IMR-90 (cell line): ENCODE measurements at regions not wholly inside any gene's neighbourhood (a gene's known extent, or its start where the extent isn't known, plus 50 kb on each side); places are given as distances from the start of the nearest gene placed in this dataset.

Experiments
- BHLHE40 ChIP-seq: fragments of 150-350 bp; IDR thresholded peaks from 2 replicates; pipeline ENCODE4 v1.6.1; 2016; ENCODE audit warnings: mild to moderate bottlenecking, low read depth, low read length
- CEBPB ChIP-seq: IDR thresholded peaks from 2 replicates; pipeline ENCODE4 v1.6.1; 2012; ENCODE audit warnings: low read depth, low read length, improper control_type of control experiment
- CHD1 ChIP-seq: IDR thresholded peaks from 2 replicates; pipeline ENCODE4 v1.6.1; 2012; ENCODE audit warnings: low read depth, low read length, improper control_type of control experiment
- CTCF ChIP-seq: conservative IDR thresholded peaks from 2 replicates; pipeline ENCODE4 v1.5.1; 2012; ENCODE audit warnings: mild to moderate bottlenecking, low read depth, low read length, improper control_type of control experiment
- MAFK ChIP-seq: IDR thresholded peaks from 2 replicates; pipeline ENCODE4 v1.6.1; 2012; ENCODE audit warnings: low read depth, low read length, improper control_type of control experiment
- MAZ ChIP-seq: IDR thresholded peaks from 2 replicates; pipeline ENCODE4 v1.6.1; 2012; ENCODE audit warnings: low read depth, mild to moderate bottlenecking, low read length, improper control_type of control experiment, moderate library complexity, borderline replicate concordance
- MXI1 ChIP-seq: IDR thresholded peaks from 2 replicates; pipeline ENCODE4 v1.6.1; 2012; ENCODE audit warnings: low read depth, mild to moderate bottlenecking, low read length, moderate library complexity, borderline replicate concordance
- POLR2A ChIP-seq: IDR thresholded peaks from 2 replicates; pipeline ENCODE4 v1.6.1; 2012; ENCODE audit warnings: mild to moderate bottlenecking, low read depth, low read length
- RAD21 ChIP-seq: IDR thresholded peaks from 2 replicates; pipeline ENCODE4 v1.6.1; 2012; ENCODE audit warnings: low read length, improper control_type of control experiment
- RCOR1 ChIP-seq: IDR thresholded peaks from 2 replicates; pipeline ENCODE4 v1.6.1; 2012; ENCODE audit warnings: mild to moderate bottlenecking, low read length, improper control_type of control experiment; ENCODE audit not compliant: insufficient replicate concordance
- SMC3 ChIP-seq: fragments of 150-350 bp; IDR thresholded peaks from 2 replicates; pipeline ENCODE4 v1.6.1; 2016; ENCODE audit warnings: low read depth, mild to moderate bottlenecking, antibody characterized with exemption, low read length, moderate library complexity

GRCh38 chr17:14753383-14753782, 452.5 kb downstream of the HS3ST3B1 start:
- no peak for TF ChIP-seq CEBPB
- no peak for TF ChIP-seq CTCF
- no peak for TF ChIP-seq POLR2A
- TF ChIP-seq SMC3: no peak
- no peak for TF ChIP-seq RCOR1
- TF ChIP-seq MXI1: no peak
- no peak for TF ChIP-seq RAD21
- TF ChIP-seq MAFK: no peak
- TF ChIP-seq BHLHE40: no peak
- TF ChIP-seq MAZ: no peak
- TF ChIP-seq CHD1: no peak
